DND-41 (cell line): ENCODE measurements at regions not wholly inside any gene's neighbourhood (a gene's known extent, or its start where the extent isn't known, plus 50 kb on each side); places are given as distances from the start of the nearest gene placed in this dataset.

Experiments used
- ATAC-seq: fragments of 200-7000 bp; cut with Tn5 transposase; 3 replicates; pipeline ENCODE4 v1.9.1; 2021; ENCODE audit warnings: low read depth; ENCODE audit not compliant: insufficient read depth
- DNase-seq: peaks from one replicate; pipeline ENCODE4 v3.0.0-alpha.2; 2020
- H2AFZ ChIP-seq: 2 replicates; pipeline ENCODE4 v1.6.0; 2012; ENCODE audit warnings: low read depth, low read length
- H3K27ac ChIP-seq: 2 replicates; pipeline ENCODE4 v1.5.1; 2012; ENCODE audit warnings: low read length, inconsistent platforms
- H3K27me3 ChIP-seq: fragments of 200-600 bp; sonication (generic); 2 replicates; pipeline ENCODE4 v1.6.0; 2012; ENCODE audit warnings: low read length, mild to moderate bottlenecking, inconsistent platforms; ENCODE audit not compliant: insufficient read depth, poor library complexity
- H3K36me3 ChIP-seq: 2 replicates; pipeline ENCODE4 v1.5.1; 2012; ENCODE audit warnings: low read length, inconsistent platforms; ENCODE audit not compliant: insufficient read depth
- H3K4me1 ChIP-seq: 2 replicates; pipeline ENCODE4 v1.5.1; 2012; ENCODE audit warnings: mild to moderate bottlenecking, low read length; ENCODE audit not compliant: insufficient read depth
- H3K4me2 ChIP-seq: 2 replicates; pipeline ENCODE4 v1.6.0; 2012; ENCODE audit warnings: mild to moderate bottlenecking, moderate library complexity, low read length, inconsistent platforms; ENCODE audit not compliant: insufficient read depth
- H3K4me3 ChIP-seq, 2 experiments: fragments of 200-600 bp in 1 of 2; shearing (Covaris generic) in 1 of 2; 2 replicates each; pipeline ENCODE4 v1.5.1; 2012 to 2016; ENCODE audit warnings: inconsistent platforms in 2 of 2, low read length in 2 of 2, mild to moderate bottlenecking in 2 of 2, low read depth in 1 of 2, moderate library complexity in 1 of 2
- H3K79me2 ChIP-seq: 2 replicates; pipeline ENCODE4 v1.6.0; 2012; ENCODE audit warnings: low read length, inconsistent platforms; ENCODE audit not compliant: insufficient read depth
- H3K9ac ChIP-seq: 2 replicates; pipeline ENCODE4 v1.6.0; 2012; ENCODE audit warnings: low read depth, mild to moderate bottlenecking, inconsistent platforms, low read length, moderate library complexity
- H3K9me3 ChIP-seq: 2 replicates; pipeline ENCODE4 v1.5.1; 2012; ENCODE audit warnings: low read length, moderate library complexity, mild to moderate bottlenecking, inconsistent platforms; ENCODE audit not compliant: insufficient read depth, severe bottlenecking
- H4K20me1 ChIP-seq: 2 replicates; pipeline ENCODE4 v1.6.0; 2012; ENCODE audit warnings: low read length; ENCODE audit not compliant: insufficient read depth
- CTCF ChIP-seq: IDR thresholded peaks from 2 replicates; pipeline ENCODE4 v1.5.1; 2012; ENCODE audit warnings: borderline replicate concordance, low read length, moderate library complexity, mild to moderate bottlenecking; ENCODE audit not compliant: poor library complexity, severe bottlenecking; ENCODE audit errors: extremely low read depth
- EZH2 ChIP-seq: IDR thresholded peaks from 3 replicates; pipeline ENCODE4 v1.6.1; 2012; ENCODE audit warnings: borderline replicate concordance, low read depth, mild to moderate bottlenecking, moderate library complexity, low read length, inconsistent platforms; ENCODE audit not compliant: severe bottlenecking

- DNase-seq (no peak), ATAC-seq (no peak)
- no peaks in the 10 kb centered on the region for H3K36me3 ChIP-seq
- no peak overlapping the region for H3K27ac ChIP-seq
- H4K20me1 ChIP-seq = no peaks in the 10 kb centered on the region
- H3K9ac ChIP-seq = no peak overlapping the region
- no peaks in the 10 kb centered on the region for H3K4me1 ChIP-seq
- no peaks in the 10 kb centered on the region for H3K79me2 ChIP-seq
- no peak overlapping the region for H3K4me2 ChIP-seq
- no peak overlapping the region for H3K4me3 ChIP-seq
- no peaks in the 10 kb centered on the region for H3K9me3 ChIP-seq
- H2AFZ ChIP-seq = no peak overlapping the region
- H3K27me3 ChIP-seq = no peaks in the 10 kb centered on the region
- TF ChIP-seq EZH2 (no peak), CTCF (no peak)
Measured at GRCh38 chr11:23138761-23139160, 278.5 kb upstream of the CCDC179 start.

GRCh38 chr11:23143022-23143421, 282.7 kb upstream of the CCDC179 start:
- Histone ChIP-seq H3K27ac (no peak overlapping the region), H3K4me1 (no peaks in the 10 kb centered on the region), H3K4me3 (no peak overlapping the region), H2AFZ (no peak overlapping the region), H3K36me3 (no peaks in the 10 kb centered on the region), H3K9ac (no peak overlapping the region), H3K9me3 (no peaks in the 10 kb centered on the region), H3K79me2 (no peaks in the 10 kb centered on the region), H4K20me1 (no peaks in the 10 kb centered on the region), H3K27me3 (no peaks in the 10 kb centered on the region), H3K4me2 (no peak overlapping the region)
- DNase-seq (no peak), ATAC-seq (no peak)
- no peak for TF ChIP-seq EZH2
- TF ChIP-seq CTCF = no peak

- Histone ChIP-seq H3K79me2 (no peaks in the 10 kb centered on the region), H3K9ac (no peak overlapping the region), H3K4me1 (no peaks in the 10 kb centered on the region), H3K9me3 (no peaks in the 10 kb centered on the region), H3K36me3 (no peaks in the 10 kb centered on the region), H3K27me3 (no peaks in the 10 kb centered on the region), H3K4me2 (no peak overlapping the region), H3K27ac (no peak overlapping the region), H3K4me3 (no peak overlapping the region), H2AFZ (no peak overlapping the region), H4K20me1 (no peaks in the 10 kb centered on the region)
- no peak for DNase-seq
- no peak for TF ChIP-seq CTCF
- TF ChIP-seq EZH2 = no peak
- ATAC-seq = no peak
Measured at GRCh38 chr11:23151819-23152218, 291.5 kb upstream of the CCDC179 start.

- ATAC-seq (no peak), DNase-seq (no peak)
- H3K27me3 ChIP-seq = no peaks in the 10 kb centered on the region
- no peak overlapping the region for H3K4me3 ChIP-seq
- H2AFZ ChIP-seq = no peak overlapping the region
- no peaks in the 10 kb centered on the region for H3K79me2 ChIP-seq
- no peak overlapping the region for H3K27ac ChIP-seq
- no peaks in the 10 kb centered on the region for H3K36me3 ChIP-seq
- no peaks in the 10 kb centered on the region for H4K20me1 ChIP-seq
- H3K9me3 ChIP-seq = no peaks in the 10 kb centered on the region
- H3K4me1 ChIP-seq = no peaks in the 10 kb centered on the region
- H3K9ac ChIP-seq = no peak overlapping the region
- TF ChIP-seq EZH2 (no peak), CTCF (no peak)
- no peak overlapping the region for H3K4me2 ChIP-seq
Measured at GRCh38 chr11:23155503-23155902, 295.2 kb upstream of the CCDC179 start.
